Daoy (cell line): ENCODE measurements at regions not wholly inside any gene's neighbourhood (a gene's known extent, or its start where the extent isn't known, plus 50 kb on each side); places are given as distances from the start of the nearest gene placed in this dataset.

Source experiments
- DNase-seq: peaks from one replicate; pipeline ENCODE4 v3.0.0-alpha.2; 2015; ENCODE audit warnings: low read depth

DNA sequence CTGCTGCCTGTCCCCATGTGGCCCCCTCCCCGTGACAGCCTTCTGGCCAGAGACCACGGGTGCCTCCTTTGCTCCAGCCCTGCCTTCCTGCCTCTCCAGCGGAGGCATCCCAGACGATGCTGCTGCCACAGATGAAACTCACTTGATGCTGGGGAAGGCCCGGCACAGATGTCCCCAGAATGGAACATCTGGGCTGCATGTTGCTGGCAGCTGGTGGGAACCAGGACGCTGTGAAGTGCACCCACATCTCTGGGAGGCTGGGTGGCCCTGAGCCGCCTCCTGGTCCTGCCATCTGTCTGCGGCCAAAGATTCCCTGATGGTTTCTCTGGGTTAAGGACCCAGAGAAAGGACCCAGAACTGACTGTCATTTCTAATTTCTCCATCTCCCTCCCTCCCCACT, 51.9 kb upstream of the PTPRS start:
- no peak for DNase-seq

- no peak for DNase-seq
Measured at GRCh38 chr19:5393088-5393487, 52.5 kb upstream of the PTPRS start.

DNA sequence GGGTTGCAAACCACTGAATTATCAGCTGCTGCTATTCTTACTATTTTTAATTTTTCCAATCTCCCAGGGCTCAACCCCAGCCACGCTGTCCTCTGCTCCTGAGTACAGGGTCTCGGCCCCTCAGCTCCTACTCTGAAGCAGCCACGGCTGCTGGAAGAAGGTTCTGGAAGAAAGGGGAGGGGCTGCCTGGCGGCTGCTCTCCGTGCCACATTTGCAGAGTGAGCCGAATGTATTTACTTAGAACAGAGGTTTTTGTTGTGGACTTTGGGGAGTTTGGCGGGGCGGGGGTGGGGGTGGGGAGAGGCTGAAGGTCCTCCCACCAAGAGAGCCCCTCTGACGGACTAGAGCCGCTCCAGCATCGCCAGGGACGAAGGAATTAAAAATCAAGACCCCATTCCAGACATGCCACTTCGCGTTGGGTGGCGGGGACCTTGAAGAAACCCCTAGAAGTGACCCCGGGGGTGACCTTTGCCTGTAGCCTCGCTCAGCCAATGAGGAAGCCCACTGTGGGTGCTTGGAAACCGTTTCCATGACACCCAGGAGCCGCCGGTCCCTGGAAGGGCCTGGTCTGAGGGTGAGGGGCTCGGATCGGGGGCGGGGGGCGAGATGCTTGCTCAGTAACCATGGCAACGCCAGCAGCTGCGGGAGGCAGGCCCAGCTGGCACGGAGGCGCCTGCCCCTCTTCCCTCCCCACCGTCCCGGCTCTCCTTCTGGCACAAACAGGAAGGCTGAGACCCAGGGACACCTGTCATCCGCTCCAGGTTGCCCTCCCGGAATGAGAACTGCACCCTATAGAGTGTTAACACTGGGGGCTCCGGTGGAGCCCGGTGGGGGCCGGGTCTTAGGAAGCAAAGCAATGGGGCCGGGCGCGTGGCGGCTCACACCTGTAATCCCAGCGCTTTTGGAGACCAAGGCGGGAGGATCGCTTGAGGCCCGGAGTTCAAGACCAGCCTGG, 54.2 kb upstream of the PTPRS start:
- DNase-seq, result no peak

DNA sequence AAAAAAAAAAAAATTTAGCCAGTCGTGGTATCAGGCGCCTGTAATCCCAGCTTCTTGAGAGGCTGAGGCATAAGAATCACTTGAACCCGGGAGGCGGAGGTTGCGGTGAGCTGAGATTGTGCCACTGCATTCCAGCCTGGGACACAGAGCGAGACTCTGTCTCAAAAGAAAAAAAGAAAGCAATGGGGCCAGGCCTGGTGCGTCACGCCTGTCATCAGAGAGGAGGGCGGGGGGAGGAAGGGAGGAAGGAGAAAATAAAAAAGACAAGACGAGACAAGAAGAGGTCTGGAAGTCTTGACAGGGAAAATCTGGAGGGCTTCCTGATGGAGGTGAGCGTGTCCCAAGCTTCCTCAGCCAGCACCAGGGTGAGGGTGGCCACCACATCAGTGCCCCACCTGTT, 54.9 kb upstream of the PTPRS start:
- DNase-seq, result peak; percentile 51

- DNase-seq, result no peak
Measured at GRCh38 chr19:5396096-5396939, 55.7 kb upstream of the PTPRS start.

DNA sequence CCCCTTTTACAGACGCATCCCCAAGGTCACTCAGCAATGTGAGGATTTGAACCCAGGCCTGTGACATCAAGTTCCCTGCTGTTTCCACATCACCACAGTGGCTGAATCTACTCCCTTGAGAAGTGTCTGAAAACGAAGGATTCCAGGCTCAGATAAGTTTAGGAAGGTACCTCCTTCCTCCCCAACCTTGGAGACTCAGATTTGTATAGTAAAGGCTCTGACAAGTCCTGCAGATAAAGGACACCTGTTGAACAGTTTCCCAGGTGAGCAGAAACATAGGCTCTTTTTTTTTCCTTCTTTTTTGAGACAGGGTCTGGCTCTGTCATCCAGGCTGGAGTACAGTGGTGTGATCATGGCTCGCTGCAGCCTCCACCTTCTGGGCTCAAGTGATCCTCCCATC, 56.4 kb upstream of the PTPRS start:
- no peak for DNase-seq

GRCh38 chr19:5397804-5398692, 57.2 kb upstream of the ZNRF4 start:
- peak; percentile 29 for DNase-seq

DNA sequence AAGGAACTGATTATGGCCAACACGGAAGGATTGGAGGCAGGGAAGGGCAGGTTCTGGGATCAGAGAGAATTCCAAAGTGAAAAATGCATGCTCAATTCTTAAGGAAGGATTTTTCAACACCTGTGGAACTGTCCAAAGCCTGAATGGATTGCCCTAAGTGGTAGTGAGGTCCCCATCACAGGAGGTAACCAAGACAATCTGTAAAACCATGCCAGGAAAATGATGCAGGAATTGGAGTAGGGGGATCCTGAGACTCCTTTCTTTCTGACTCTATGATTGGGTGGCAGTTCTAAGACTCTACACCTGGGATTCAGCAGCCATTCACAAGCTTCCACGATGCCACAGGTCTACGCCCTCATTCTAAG, 56.5 kb upstream of the ZNRF4 start:
- no peak for DNase-seq

GRCh38 chr19:5403968-5404640, 51.1 kb upstream of the ZNRF4 start:
- DNase-seq, result peak; percentile 94
